GM12874 (cell line): ENCODE measurements at regions not wholly inside any gene's neighbourhood (a gene's known extent, or its start where the extent isn't known, plus 50 kb on each side); places are given as distances from the start of the nearest gene placed in this dataset.

Source experiments
- TF ChIP-seq, protein P1 (sequence below): IDR thresholded peaks from 2 replicates; pipeline ENCODE4 v1.5.1; 2011; ENCODE audit warnings: low read depth, mild to moderate bottlenecking, control low read depth, low read length, moderate library complexity; ENCODE audit not compliant: insufficient read depth

DNA sequence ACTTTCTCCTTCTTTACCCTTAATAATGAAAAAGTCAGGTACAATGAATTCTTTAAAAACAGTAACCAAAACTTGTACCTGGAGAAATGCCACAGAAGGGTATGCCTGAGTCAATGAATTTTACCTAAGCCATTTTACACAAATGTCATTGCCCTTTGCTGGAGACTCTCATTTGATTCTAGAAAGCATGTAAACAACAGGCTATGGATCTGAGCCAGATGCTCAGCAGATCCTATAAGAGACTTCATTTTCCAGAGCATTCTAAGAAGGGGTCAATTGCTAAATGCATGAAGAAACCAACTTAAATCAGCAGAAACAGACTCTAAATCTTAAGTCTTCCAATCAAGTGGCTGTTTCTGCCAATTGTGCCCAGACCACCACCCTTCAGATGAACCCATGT is 83.8 kb upstream of the GALNT15 start:
- TF ChIP-seq, protein P1, sequence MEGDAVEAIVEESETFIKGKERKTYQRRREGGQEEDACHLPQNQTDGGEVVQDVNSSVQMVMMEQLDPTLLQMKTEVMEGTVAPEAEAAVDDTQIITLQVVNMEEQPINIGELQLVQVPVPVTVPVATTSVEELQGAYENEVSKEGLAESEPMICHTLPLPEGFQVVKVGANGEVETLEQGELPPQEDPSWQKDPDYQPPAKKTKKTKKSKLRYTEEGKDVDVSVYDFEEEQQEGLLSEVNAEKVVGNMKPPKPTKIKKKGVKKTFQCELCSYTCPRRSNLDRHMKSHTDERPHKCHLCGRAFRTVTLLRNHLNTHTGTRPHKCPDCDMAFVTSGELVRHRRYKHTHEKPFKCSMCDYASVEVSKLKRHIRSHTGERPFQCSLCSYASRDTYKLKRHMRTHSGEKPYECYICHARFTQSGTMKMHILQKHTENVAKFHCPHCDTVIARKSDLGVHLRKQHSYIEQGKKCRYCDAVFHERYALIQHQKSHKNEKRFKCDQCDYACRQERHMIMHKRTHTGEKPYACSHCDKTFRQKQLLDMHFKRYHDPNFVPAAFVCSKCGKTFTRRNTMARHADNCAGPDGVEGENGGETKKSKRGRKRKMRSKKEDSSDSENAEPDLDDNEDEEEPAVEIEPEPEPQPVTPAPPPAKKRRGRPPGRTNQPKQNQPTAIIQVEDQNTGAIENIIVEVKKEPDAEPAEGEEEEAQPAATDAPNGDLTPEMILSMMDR, result no peak

DNA sequence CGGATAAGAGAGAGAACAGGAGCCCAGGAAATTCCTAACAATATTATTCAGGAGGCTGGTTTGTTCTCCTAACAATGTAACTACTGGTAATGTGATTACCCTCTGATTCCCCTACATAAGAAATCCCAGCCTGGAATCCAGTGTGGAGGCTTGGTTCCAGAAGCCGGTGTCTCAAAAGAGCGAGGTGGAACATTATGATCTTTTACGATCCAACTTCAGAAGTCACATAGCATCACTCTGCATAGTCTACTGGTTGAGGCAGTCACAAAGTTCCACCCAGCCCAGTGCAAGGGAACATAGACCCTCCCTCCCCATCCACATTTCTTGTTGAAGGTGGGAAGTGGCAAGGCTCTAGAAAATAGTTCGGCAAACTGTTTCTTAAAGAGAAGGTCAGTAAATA is 81.6 kb upstream of the GALNT15 start:
- TF ChIP-seq, protein P1, result no peak

DNA sequence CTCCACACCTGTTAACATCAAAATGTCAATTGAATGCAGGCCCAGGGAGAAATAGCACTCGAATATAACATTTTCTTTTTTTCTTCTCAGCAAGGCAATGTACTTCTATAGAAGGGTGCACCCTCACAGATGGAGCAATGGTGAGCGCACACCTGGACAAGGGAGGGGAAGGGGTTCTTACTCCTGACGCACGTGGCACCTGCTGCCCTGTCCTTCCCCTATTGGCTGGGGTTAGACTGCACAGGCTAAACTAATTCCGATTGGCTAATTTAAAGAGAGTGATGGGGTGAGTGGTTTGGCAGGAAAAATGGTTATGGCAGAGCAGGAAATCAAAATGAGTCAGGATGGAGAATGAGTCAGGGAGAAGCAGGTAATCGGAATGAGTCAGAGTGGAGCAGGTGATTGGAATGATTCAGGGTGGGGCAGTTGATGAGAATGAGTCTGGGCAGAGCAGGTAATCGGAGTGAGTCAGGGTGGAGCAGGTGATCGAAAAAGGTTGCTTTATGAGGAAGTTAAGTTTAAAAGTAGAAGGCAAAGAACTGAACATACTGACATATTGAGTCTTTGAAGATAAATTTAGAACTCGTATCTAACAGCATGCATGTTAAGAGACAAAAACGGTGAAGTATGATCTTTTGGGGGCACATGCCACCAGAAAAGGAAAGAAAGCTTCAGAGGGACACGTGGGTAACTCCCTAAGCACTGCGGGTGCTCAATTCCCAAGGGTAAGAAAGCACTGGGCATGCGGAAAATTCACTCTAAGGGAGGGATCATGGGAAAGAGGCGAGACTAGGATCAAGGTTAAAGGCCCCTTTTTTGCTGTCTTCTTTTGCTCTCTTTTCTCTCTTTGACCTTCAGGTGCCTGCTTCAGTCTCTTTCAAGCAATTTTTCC is 72.9 kb upstream of the GALNT15 start:
- TF ChIP-seq, protein P1, result no peak

DNA sequence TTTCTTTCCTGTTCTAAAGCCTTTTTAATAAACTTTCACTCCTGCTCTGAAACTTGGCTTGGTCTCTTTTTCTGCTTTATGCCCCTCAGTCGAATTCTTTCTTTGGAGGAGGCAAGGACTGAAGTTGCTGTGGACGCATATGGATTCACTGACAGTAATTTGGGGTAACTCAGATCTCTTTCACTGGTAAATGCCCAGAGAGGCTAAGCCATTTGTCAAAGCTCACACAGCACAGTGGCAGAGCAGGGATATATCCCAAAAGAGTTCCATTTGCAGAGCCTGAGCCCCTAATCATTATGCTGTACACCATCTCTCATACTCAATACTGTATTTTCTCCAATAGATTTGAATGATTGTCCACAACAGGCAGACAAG is 72.3 kb upstream of the GALNT15 start:
- TF ChIP-seq, protein P1, result no peak

DNA sequence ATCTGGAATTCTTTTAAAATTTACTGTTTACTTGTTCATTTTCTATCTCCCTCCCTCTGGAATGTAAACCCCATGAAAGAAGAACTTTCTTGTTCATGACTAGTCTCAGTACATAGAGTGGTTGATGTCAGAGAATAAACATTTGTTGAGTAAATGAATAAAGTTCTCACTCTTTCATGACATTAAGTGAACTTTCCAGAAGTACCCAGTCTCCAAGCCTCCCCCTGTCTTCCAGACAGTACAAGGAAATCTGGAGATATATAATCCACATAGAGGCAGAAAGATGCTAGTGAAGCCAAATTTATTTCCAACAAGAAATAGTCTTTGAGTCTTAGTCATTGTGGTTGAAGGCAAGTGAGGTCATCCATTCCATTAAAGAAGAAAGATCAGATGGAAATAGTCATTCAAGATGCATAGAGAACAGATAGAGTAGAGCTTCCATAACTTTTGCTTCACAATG is 71.5 kb upstream of the GALNT15 start:
- TF ChIP-seq, protein P1, result no peak

DNA sequence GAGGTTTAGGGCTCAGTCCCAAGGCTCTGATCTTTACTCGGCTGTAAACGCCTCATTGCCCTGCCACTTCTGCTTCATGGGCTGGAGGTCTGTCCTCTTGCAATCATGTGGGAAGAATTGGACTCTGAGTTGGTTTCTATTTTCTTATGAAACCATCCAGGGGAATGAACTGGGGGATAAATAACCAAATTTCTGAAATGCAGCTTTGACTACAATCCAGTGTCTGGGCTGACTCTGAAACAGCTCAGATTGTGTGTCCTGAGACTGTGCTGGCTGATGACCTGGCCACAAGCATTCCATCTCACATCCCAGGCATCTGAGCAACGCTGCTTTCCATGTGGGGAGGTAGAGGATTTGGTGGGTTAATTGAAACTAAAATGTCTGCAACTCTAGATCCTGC is 71.0 kb upstream of the GALNT15 start:
- TF ChIP-seq, protein P1, result no peak

DNA sequence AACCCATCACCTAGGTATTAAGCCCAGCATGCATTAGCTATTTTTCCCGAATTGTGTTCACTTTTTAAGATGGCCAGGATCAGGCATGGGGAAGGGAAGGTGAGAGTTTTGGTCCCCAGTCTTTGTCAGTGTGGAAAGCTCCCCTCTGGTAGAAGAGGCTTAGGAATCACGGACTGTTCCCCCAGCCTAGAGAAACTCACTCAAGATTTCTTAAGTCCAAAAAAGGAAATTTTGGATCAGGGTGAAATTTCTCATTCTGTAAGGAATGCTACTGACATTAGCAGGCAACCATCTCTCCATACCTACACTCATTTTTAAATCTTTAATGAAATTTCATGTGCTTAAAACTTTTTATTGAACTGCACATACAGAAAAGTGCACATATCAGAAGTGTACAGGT is 70.3 kb upstream of the GALNT15 start:
- TF ChIP-seq, protein P1, result no peak
